ENCODE measurements at regions not wholly inside any gene's neighbourhood (a gene's known extent, or its start where the extent isn't known, plus 50 kb on each side); places are given as distances from the start of the nearest gene placed in this dataset.

GRCh38 chr6:94361304-94362060, 942.1 kb upstream of the EPHA7 start:
- no peak for TF ChIP-seq CTCF (IDR thresholded peaks at IDR 0.05)
- no peak for TF ChIP-seq POLR2A (IDR thresholded peaks at IDR 0.05)

Measured in thyroid gland (tissue), 4 donors.